Activated CD8-positive, alpha-beta memory T cell treated with anti-CD3 and anti-CD28 coated beads, Interleukin-2, amount 50 U/mL, for 4 hours (primary cell): ENCODE measurements at regions not wholly inside any gene's neighbourhood (a gene's known extent, or its start where the extent isn't known, plus 50 kb on each side); places are given as distances from the start of the nearest gene placed in this dataset.

Source experiments
- DNase-seq: peaks from one replicate; pipeline ENCODE4 v3.0.0-alpha.2; 2020

GRCh38 chr2:121037480-121037879, 247.5 kb downstream of the TFCP2L1 start:
- no peak for DNase-seq

- no peak for DNase-seq
Measured at GRCh38 chr2:121038031-121038430, 247.0 kb downstream of the TFCP2L1 start.

- DNase-seq = no peak
Measured at GRCh38 chr2:121038431-121038830, 246.6 kb downstream of the TFCP2L1 start.

GRCh38 chr2:121038891-121039616, 245.9 kb downstream of the TFCP2L1 start:
- DNase-seq = no peak

- no peak for DNase-seq
Measured at GRCh38 chr2:121039679-121040078, 245.3 kb downstream of the TFCP2L1 start.

DNA sequence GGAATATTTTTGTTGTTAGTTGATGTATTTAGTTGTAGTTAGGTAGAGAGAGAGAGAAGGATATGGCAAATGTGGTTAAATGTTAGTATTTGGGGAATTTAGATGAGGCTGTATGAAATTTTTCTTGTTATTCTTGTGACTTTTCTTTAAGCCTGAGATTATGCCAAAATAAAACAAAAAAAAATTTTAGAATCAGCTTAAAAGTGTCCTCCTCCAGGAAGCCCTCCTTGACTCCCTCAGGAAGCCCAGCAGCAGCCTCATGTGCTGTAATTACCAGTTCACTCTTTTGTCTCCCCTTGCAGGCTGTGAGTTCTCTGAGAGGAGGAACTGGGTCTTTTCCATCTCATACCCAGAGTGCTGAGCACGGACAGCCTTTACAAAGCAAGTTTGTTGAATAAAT, 243.5 kb downstream of the TFCP2L1 start:
- DNase-seq = no peak

DNA sequence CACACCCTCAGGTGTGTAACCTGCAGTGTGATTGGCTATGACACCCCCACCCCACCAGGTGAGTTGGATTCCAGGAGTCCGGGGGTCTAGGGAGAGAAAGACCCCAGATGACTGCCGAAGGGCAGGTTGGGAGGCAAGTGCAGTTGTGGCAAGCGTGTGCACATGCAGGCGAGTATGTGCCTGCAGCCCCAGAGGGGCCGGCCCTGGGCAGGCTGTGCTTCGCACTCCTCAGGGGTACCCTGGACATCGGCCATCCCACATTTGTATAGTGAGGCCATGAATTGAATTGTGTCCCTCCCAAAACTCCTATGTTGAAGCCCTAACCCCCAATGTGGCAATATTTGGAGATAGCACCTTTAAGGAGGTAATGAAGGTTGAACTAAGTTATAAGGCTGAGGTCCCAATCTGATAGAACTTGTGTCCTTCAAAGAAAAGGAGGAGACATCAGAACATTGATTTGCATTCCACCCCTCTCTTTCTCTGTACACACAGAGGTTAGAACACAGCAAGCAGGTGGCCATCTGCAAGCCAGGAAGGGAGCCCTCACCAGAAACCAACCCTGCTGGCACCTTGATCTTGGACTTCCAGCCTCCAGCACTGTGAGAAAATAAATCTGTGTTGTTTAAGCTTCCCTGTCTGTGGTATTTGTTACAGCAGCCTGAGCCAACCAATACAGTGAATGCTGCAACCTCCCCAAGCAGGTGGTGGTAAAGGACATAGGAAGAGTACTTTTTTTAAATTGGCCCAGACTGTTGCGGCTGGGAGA, 241.8 kb downstream of the TFCP2L1 start:
- no peak for DNase-seq

DNA sequence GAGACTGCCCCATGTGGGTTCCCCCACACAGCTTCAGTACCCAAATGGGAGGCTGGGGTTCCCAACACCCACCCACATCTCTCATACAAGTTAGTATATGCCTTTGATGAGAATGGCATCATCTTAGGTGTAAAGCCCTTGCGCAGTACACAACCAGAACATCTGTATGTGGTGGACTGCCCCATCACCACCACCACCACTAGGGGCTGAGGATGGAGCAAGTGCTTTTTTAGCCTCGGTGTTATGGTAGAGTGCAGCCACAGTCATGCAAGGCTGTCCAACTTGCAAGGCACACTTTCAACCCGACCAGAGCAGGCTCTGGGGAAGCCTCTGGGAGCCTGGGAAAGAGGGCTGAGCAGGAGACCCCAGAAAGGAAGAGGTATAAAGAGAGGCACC, 241.2 kb downstream of the TFCP2L1 start:
- no peak for DNase-seq

DNA sequence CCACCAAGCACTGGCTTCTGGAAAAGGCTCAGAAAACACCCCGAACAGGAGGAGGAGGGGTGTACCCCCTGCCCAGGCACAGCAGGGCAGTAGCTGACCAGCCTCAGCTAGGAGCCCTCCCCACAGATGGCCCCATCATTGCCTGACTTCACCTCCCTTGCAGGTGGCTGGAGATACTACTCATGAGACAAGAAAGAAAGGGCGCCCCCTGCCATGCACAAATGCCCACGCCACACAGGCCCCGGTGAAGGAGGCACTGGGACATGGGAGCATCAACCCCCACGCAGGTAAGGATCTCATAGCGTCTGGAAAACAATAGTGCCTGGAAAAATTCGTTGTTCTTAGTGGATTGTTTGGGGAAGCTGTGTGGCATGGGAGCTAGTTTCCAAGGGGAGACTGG, 240.6 kb downstream of the TFCP2L1 start:
- DNase-seq = no peak

- DNase-seq = no peak
Measured at GRCh38 chr2:121045245-121045644, 239.8 kb downstream of the TFCP2L1 start.

GRCh38 chr2:121046335-121046734, 238.7 kb downstream of the TFCP2L1 start:
- no peak for DNase-seq

GRCh38 chr2:121047383-121047782, 237.6 kb downstream of the TFCP2L1 start:
- DNase-seq = no peak

DNA sequence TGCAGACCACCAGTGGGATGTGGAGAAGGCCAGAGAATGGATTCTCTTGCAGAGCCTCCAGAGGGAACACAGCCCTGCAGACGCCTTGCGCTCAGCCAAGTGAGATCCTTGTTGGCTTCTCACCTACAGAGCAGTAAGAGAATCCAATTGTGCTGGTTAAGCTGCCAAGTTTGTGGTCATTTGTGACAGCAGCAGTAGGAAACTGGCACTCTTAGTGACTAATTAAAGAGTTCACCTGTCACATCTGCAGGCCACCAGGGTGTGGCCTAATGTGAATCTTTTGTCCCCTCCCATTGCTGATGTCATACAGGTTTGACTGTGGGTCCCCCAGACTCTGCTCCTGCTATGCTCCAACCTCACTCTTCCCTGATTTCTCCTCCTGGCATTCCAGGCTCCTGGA, 235.9 kb downstream of the TFCP2L1 start:
- DNase-seq = no peak

GRCh38 chr2:121049950-121050585, 234.9 kb downstream of the TFCP2L1 start:
- no peak for DNase-seq

- no peak for DNase-seq
Measured at GRCh38 chr2:121051311-121051710, 233.7 kb downstream of the TFCP2L1 start.

DNA sequence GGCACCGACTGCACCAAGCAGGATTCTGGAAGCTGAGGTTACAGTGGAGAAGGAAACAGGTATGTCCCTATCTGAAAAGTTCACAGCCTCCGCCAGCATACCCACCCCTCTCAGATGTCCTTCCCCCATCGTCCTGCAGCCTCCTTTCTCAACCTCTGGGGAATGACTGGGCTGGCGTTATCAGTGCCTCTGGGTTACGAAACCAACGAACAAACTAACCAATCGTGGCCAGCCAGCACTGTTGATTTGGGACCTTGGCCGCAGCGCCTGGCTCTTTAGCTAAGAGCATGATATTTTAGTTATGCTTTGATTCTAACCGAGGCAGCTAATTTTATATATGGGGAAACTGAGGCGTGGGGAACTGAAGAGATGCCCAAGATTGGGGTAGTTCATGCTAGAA, 233.0 kb downstream of the TFCP2L1 start:
- DNase-seq = no peak

DNA sequence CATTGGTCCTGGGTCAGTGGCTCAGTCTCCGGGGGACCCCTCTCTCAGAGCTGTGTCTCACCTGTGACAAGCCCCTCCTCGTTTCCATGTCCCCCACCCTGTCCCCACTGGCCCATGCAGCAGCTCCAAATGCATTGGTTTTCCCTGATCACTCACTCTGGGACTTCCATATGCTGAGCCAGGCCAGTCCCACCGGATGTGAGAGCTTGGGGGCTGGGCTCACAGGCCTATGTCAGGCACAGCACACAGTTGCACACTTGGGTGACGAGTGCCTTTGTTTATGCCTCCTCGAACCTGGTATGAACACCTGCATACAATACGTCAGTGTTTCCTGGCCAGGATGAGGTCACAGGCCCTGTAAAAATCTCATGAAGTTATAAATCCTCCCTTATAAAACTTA, 232.5 kb downstream of the TFCP2L1 start:
- DNase-seq = no peak

DNA sequence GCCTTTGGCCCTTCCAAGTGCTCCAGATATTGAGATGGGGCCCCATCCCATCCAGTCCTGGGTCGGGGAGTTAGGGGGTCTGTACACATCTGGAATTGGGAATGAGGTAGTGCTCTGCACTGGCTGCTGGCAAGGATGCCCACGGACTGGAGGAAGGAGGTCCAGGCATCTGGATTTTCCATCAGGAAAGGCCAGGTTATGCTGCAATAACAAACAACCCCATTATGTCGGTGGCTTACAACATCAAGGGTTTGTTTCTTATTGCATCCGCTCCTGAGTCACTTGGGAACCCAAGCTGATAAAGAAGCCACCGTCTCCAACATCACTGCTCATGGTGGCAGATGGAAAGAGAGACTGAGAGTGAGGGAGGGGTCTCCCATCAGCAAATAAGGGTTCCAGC, 229.9 kb downstream of the TFCP2L1 start:
- DNase-seq = no peak

DNA sequence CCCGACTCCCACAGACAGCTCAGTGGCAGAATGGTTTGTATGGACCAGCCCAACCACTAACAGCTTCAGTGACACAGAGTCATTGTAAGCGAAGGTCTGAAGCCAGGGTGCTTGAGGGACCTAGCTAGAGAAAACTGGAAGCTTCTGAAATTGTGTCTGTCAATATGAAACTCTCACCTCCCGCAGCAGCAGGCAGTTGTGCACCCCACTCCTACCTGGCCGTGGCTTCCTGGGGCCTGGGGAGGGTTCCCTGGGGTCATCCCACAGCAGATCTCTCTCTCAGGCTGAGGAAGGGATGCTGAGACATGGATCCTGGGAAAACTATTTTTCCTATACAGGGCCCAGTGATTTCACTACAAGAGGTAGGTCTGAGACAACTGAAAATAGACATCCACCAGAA, 229.5 kb downstream of the TFCP2L1 start:
- DNase-seq = no peak

DNA sequence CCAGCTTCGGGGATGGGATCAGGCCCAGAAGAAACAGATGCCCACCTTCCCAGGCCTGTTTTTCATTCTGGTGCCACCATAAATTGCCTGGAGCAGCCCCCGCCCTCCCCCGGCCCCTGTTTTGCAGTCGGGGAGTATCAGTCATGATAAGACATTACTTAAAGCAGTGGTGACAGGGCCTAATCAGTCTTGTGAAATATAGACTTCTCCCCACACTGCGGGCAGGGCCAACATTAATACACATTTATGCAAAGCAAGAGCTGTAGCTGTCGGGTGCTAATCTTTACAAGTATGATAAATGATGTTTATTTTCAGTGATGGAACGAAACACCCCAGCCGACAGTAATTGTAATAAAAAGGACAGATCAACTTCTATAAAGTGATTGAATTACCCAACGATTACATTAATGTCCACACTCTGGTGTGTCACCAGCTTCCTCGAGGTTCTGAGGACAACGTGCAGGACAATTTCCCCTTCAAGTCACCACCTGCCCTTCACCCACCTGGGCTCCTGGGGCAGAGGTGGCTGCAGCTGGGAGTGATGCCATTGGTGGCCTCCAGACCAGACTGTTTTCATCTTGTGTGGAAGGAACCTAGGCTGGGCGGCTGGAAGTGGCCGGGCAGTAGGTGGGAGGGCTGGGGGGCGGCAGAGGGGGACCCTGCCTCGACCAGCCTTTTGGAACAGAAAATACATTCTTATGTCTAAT, 226.0 kb downstream of the TFCP2L1 start:
- no peak for DNase-seq

DNA sequence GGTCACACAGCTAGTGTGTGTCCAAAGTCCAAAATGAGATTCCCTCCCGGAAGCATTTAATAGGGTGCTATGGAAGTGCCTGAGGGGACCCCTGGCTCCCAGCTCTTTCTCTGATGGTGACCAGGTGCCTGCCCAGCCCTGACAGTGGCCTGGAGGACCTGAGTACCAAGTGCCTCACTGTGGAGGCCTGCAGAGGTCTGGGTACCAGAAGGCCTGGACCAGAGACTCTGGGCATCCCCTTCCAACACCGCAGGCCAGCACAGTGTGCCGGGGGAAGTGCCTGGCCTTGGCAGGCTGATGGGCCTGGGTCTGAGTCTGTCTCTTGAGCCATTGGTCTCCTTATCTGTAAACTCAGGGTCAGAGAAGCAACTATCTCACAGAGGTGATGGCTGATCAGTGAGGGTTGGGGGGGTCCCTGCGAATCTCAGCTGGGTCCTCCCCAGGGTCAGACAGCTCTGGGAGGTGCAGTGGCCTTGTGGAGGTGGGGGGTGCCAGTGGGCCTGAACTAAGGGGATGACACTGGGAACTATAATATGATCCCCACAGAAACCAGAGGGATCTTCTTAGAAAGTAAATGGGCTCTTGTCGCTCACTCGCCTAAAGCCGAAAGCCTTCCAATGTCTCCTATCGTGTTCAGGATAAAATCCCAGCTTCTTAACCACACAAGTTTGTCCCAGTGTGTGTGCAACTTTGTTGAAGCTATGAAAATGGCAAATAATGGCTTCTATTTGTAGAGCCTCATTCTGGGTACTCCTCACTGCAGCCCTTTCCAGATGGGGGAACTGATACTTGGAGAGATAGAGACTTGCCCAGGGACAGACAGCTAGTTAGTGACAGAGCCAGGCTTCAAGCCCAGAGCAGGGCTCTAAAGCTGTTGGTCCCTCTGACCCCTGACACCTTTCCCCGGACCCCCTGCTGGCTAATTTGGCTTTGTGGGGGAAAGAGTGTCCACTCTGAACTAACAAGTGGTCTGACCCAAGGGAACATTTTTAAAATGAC, 225.1 kb downstream of the TFCP2L1 start:
- DNase-seq = no peak

- DNase-seq = no peak
Measured at GRCh38 chr2:121061633-121062032, 223.4 kb downstream of the TFCP2L1 start.
